Hematopoietic multipotent progenitor cell treated with erythropoietin and hydrocortisone succinate and interleukin-3 and kit ligand, for 6 days (in vitro differentiated cells): ENCODE measurements at regions not wholly inside any gene's neighbourhood (a gene's known extent, or its start where the extent isn't known, plus 50 kb on each side); places are given as distances from the start of the nearest gene placed in this dataset.
A peak's percentile ranks its signal among the peaks of the same experiment; 100 is the strongest.

Experiments used
- DNase-seq: peaks from one replicate; pipeline ENCODE4 v3.0.0-alpha.2; 2015

GRCh38 chr4:34039766-34040165 is 2204.5 kb downstream of the ARAP2 start:
- DNase-seq = no peak

DNA sequence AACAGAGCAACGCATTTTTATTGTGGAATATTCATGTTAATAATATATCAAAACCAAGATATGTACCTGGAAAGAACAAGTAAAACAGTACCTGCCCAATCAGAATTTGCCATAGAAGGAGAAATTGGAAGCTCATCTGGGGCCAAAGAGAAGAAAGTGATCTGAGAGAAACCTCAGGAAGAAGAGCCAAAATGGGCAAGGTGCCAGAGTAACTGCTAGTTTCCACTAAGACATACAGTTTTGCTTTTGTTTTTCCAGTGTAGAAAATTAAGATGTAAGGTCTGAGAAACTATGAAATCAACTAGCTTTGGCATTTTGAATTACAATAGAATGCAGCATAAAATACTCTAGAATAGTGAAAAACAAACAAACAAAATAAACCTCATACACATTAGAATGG is 2201.2 kb downstream of the ARAP2 start:
- DNase-seq = peak; percentile 1

DNA sequence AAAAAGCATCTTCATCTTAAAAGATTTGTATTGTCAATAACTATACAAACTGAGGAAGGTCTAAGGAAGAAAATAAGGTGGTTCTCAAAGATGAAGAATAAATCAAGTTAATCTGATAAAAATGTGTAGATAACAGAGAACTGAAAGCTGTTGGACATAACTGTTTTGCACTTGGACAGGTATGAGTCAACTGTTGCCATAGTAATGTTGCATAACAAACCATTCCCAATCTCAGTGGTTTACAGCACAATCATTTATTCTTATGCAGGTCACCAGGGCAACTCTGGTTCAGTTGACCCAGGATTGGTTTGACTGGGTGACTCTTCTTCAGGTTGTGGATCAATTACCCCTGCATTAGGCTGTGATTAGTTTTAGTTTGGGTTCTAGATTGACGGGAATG is 2197.7 kb downstream of the ARAP2 start:
- no peak for DNase-seq

DNA sequence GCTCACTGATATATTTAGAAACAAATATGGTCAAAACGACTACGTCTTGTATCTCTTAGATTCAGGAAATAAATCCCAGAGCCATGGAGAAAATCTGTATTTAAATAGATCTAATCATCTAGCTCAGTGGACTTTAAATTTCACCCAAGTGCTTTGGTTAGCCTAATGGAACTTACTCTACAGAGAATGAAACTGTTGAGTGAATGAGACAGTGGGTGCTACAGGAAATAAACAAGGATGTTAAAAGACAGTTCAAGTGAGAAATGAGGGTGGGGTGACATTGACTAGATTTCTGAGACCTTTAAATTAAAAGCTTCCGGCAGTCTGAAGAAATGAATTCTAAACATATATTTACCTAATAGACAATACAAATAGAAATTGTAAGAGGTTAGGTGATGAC is 2197.0 kb downstream of the ARAP2 start:
- DNase-seq = no peak

DNA sequence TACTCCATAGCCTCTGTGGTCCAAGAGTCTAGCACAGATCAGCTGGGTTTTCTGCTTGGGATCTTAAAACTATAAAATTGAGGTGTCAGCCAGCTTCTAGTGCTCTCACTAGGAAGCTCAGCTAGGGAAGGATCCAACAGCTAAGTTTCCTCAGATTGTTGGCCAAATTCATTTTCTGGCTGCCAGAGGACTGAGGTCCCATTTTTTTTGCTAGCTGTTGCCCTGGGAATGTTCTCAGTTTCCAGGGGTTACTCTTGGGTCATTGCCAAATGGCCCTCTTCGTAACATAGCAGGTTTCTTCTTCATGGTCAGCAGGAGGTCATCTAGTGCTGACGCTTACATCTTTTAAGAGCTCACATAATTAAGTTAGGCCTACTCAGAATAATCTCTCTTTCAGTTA is 2178.2 kb downstream of the ARAP2 start:
- DNase-seq = no peak

DNA sequence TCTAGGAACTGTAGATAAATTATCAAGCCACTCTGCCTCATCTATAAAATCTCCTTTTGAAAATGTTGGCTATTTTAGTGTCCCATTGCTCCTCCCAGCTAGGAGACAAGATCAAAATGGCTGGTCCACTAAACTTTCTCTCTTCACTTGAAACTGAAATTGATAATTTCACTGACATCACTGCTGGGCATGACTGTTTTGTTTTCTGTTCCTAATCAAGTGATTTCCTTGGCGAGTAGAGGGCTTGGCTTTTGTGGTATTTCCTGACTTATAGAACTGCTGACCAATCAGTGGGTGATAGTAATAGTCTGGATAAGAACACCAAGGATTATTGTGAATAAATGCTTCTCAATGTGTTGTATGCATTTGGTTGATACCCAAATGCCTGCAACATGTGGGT is 2152.9 kb downstream of the ARAP2 start:
- DNase-seq = no peak

- no peak for DNase-seq
Observed at GRCh38 chr4:34094114-34094513, 2150.2 kb downstream of the ARAP2 start.

- no peak for DNase-seq
Observed at GRCh38 chr4:34105311-34105710, 2139.0 kb downstream of the ARAP2 start.

GRCh38 chr4:34108391-34108790 is 2135.9 kb downstream of the ARAP2 start:
- no peak for DNase-seq

GRCh38 chr4:34112573-34112972 is 2131.7 kb downstream of the ARAP2 start:
- DNase-seq = no peak

GRCh38 chr4:34138385-34138784 is 2105.9 kb downstream of the ARAP2 start:
- no peak for DNase-seq

DNA sequence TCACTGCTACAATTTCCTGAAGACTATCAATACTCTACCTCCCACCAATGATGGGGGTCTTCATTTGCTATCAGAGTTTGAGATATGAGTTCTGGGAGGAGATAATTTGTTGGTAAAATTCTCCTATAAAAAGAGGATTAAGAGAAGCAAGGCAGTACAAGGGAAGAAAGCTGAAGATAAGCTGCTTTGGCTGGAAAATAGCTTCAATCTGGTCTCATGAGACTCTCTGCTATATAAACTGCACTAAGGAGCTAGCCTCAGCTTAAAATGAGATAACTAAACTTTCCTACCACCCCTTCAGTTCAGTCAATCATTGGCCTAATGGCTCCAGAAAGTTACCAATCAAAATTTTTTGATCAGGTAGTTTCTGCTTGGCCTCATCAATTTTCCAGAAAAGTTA is 2105.0 kb downstream of the ARAP2 start:
- DNase-seq = no peak

DNA sequence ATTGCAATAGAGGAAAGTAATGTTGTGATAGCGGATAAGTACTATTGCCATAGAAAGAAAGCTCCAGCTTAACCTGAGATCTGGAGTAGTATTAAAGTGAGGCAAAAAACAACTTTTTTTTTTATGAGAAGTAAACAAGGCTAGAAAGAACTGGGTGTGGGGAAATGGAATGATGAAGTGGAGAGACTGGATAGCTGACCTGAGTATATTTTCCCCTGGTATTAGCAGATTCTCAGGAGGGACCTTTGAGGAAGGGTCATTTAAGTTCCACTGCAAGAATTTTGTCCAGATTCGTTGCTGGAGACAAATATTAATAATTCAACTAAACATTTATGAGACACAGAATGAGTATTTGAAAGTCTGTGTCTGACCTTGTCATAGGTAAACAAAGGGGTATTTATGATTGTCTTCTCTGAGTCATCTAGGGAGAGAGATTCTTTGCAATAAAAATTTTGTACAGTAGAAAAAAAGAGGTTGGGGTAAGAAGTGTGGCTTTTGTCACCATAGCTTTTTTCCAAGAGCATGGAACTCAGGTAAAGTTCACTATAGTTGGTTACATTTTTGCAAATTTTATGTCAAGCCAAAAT is 2095.9 kb downstream of the ARAP2 start:
- no peak for DNase-seq

DNA sequence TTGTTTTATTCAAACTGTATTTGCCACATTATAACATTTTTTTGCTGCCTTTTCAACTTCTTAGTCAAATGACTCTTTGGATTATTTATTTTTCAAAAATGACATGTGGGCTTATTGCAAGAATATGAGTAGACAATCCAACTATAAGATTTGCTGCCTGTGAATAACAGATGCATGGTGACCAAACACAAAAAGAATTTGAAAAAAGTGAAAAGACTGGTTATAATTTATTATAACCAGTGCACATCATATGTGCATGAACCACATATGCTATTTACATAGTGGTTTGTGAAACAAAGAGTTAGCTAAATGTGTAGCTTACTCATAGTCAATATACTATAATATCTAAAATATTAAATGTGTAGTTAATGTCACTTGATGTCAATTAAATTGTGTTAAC is 2086.8 kb downstream of the ARAP2 start:
- no peak for DNase-seq

DNA sequence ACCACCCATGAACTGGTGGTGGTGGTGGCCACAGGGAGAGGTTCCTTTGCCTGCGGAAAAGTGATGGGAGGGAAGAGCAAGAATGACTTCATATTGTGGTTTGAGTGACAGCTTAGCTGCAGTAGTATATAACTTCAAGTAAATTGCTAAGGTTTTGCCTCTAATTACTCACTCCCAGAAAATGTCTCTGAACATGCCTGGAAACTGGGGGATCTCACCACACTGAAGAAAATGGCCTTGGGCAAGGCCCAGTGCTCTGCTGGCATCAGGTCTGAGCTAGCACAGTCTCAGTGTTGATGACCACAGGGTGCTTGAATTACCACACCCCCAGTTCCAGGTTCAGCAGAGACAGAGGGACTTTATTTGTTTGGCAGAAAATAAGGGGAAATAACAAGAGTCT is 2085.4 kb downstream of the ARAP2 start:
- DNase-seq = no peak

GRCh38 chr4:34170946-34171345 is 2073.4 kb downstream of the ARAP2 start:
- DNase-seq = no peak

DNA sequence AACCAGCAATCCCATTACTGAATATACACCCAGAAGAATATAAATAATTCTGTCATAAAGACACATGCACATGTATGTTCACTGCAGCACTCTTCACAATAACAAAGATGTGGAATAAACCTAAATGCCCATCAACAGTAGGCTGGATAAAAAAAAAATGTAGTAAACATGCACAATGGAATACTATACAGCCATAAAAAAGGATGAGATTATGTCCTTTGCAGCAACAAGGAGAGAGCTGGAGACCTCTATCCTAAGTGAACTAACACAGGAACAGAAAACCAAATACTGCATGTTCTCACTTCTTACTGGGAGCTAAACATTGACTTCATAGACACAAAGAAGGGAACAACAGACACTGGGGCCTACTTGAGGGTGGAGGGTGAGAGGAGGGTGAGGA is 2067.7 kb downstream of the ARAP2 start:
- DNase-seq = no peak

GRCh38 chr4:34178476-34178875 is 2065.8 kb downstream of the ARAP2 start:
- no peak for DNase-seq

DNA sequence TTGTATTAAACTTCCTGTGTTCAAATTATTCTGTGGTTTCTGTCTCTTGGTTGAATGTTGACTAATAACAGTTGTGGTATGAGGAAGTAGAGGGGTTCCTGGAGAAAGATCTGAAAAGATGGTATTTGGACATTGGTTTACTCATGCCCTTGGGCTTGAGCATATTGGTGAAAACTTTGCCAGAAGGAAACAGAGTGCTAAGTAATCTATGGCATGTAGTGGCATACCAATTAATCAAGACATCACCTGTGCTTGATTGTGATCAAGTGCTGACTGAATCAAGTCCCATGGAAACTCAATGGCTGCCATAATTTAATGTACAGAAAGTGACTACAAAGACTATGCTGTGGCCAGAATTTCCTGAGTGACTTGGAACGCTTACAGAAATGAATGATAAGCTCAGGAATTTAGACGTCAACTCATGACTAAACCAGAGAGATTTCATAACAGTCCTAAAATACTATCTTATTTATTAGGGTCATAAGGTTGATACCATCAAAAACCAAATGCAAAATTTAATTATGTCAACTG is 2062.9 kb downstream of the ARAP2 start:
- DNase-seq = no peak

GRCh38 chr4:34181891-34182290 is 2062.4 kb downstream of the ARAP2 start:
- no peak for DNase-seq

DNA sequence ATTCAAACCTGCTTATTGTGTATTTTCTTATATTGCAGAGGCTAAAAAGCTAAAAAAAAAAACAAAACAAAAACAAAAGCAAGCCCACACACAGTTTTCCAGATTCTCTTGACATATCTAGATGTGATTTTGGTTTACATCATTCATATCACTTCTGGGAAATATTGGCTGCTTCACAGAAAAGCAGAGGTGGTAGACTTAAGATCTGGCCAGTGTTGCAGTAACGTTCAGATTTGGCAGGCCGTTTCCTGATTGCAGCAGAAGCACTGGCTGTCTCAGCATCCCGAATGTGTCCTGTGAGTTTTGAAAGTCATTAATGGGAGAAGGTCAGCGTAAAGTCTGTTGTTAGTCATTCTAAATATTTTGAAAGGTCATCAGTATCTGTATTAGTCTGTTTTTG is 2062.0 kb downstream of the ARAP2 start:
- no peak for DNase-seq

DNA sequence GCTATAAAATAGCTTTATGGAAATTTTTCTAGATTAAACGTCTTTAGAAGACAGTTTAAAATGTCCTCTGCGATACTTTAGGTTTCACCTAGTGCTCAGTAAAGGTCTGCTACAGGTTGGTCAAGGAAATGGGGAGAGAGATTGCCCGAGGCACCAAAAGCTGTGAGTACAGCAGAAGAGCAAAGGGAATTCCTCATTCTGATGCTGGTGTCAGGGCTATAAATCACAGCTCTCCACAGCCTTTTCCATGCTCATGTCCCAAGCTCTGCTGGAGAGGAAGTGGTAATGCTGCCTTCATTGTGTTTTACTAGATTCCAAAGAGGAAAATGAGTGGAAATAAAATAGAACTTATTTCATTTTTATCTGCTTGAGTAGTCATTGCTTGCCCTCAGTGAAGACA is 2060.4 kb downstream of the ARAP2 start:
- DNase-seq = no peak

DNA sequence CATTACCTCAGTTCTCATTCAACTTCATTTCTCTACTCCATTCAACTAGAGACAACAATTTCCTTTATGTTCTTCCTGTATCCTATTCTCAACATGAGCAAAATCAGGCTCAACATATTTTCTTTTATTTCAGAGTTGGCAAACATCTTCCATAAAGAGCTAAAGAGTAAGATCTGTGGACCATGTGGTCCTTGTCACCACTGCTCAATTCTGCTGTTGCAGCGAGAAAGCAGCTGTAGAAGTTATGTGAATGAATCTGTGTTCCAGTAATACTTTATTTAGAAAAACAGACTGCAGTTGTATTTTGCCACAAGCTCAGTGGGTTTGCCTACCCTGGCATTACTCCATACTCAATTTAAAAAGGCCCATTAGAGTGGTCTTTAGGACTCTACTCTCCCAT is 2057.3 kb downstream of the ARAP2 start:
- DNase-seq = no peak

DNA sequence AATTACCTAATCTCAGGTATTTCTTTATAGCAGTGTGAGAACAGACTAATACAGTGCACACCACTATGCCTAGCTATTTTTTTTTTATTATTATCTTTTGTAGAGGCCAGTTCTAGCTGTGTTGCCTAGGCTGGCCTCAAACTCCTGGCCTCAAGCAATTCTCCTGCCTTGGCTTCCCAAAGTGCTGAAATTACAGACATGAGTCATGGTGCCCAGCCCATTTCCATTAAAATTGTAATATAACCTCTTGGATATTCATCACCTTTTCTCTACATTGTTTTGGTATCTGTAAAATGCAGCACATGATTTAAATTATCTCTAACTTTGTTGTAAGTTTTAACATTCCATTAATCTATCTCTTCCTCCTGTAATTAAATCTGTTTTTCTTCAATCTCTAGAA is 2052.9 kb downstream of the ARAP2 start:
- no peak for DNase-seq

- DNase-seq = no peak
Observed at GRCh38 chr4:34193451-34194154, 2050.7 kb downstream of the ARAP2 start.
